HCT116 (cell line): ENCODE measurements at regions not wholly inside any gene's neighbourhood (a gene's known extent, or its start where the extent isn't known, plus 50 kb on each side); places are given as distances from the start of the nearest gene placed in this dataset.

Experiments used
- ATAC-seq: fragments of 200-7000 bp; cut with Tn5 transposase; 2 replicates; pipeline ENCODE4 v1.9.1; 2020; ENCODE audit warnings: mild to moderate bottlenecking, moderate library complexity
- BruUV-seq: library from RNA; stranded (reverse); fragments of 400-500 nt; replicated peaks from 2 replicates; lab custom pipeline; 2021; lab: Mats Ljungman, UMichigan
- CTCF ChIA-PET: fragments of 300-600 bp; sonication (Branson Sonifier 250); formaldehyde crosslinking; loops from one replicate; lab custom pipeline; 2021; ENCODE audit warnings: antibody characterized with exemption; lab: Charles Lee
- POLR2A ChIA-PET: fragments of 300-600, 350-600 bp; sonication (Branson Sonifier 250); formaldehyde crosslinking; loops from one replicate; lab custom pipeline; 2021; ENCODE audit warnings: antibody characterized with exemption; lab: Charles Lee
- RAD21 ChIA-PET, 2 experiments: fragments of 300-600 bp; sonication (Branson Sonifier 250); formaldehyde crosslinking; loops; one replicate each; lab custom pipeline; 2023; ENCODE audit warnings: low total read pairs in 2 of 2; ENCODE audit not compliant: uncharacterized antibody in 2 of 2, unreplicated experiment in 2 of 2, low non-redundant PET in 1 of 2; lab: Charles Lee
- DNase-seq: peaks from one replicate; pipeline ENCODE4 v3.0.0-alpha.2; 2010; ENCODE audit warnings: low read depth, low spot score
- H2AFZ ChIP-seq: fragments of 200-600 bp; shearing (Covaris generic), sonication (generic); 2 replicates; pipeline ENCODE4 v1.6.1; 2017; ENCODE audit warnings: low read depth, mixed run types, mixed read lengths, antibody characterized with exemption, low read length; ENCODE audit not compliant: poor library complexity, severe bottlenecking
- H3K27ac ChIP-seq: 2 replicates; pipeline ENCODE4 v1.5.1; 2012; ENCODE audit warnings: low read depth, low read length
- H3K27me3 ChIP-seq: fragments of 200-600 bp; sonication (generic); 2 replicates; pipeline ENCODE4 v1.6.1; 2016; ENCODE audit warnings: mixed run types, low read length, mixed read lengths; ENCODE audit not compliant: insufficient read depth
- H3K36me3 ChIP-seq, 2 experiments: fragments of 200-500 bp in 1 of 2; fragments of 200-600 bp in 1 of 2; sonication (Bioruptor generic) in 1 of 2; sonication (generic) in 1 of 2; 2 replicates each; pipeline versions ENCODE4 v1.5.1 to v1.6.1; 2014 to 2016; ENCODE audit warnings: low read length in 2 of 2, inconsistent platforms in 1 of 2, mixed read lengths in 1 of 2, mixed run types in 1 of 2; ENCODE audit not compliant: insufficient read depth in 2 of 2, control insufficient read depth in 1 of 2
- H3K4me1 ChIP-seq, 2 experiments: fragments of 200-600 bp in 1 of 2; sonication (generic) in 1 of 2; 2 replicates each; pipeline versions ENCODE4 v1.5.1 to v1.6.1; 2012 to 2017; ENCODE audit warnings: low read length in 2 of 2, inconsistent platforms in 1 of 2, mild to moderate bottlenecking in 1 of 2, mixed read lengths in 1 of 2, mixed run types in 1 of 2, moderate library complexity in 1 of 2; ENCODE audit not compliant: insufficient read depth in 2 of 2, control insufficient read depth in 1 of 2
- H3K4me2 ChIP-seq: fragments of 200-600 bp; sonication (generic); 2 replicates; pipeline ENCODE4 v1.6.1; 2017; ENCODE audit warnings: mixed run types, low read length, mixed read lengths
- H3K4me3 ChIP-seq, 2 experiments: fragments of 200-600 bp in 1 of 2; sonication (generic) in 1 of 2; replicated peaks in 1 of 2; 2 replicates each; pipeline ENCODE4 v1.5.1; 2011 to 2016; ENCODE audit warnings: low read length in 2 of 2, control low read depth in 1 of 2, low read depth in 1 of 2, mild to moderate bottlenecking in 1 of 2, mixed read lengths in 1 of 2, mixed run types in 1 of 2
- H3K79me2 ChIP-seq: fragments of 200-600 bp; sonication (generic); 2 replicates; pipeline ENCODE4 v1.6.1; 2017; ENCODE audit warnings: mild to moderate bottlenecking, mixed run types, low read length, moderate library complexity, mixed read lengths; ENCODE audit not compliant: insufficient read depth
- H3K9ac ChIP-seq: fragments of 200-600 bp; sonication (generic); 2 replicates; pipeline ENCODE4 v1.6.1; 2016; ENCODE audit warnings: low read length, mixed read lengths
- H3K9me2 ChIP-seq: fragments of 200-600 bp; sonication (generic), shearing (Covaris generic); 2 replicates; pipeline ENCODE4 v1.6.1; 2017; ENCODE audit warnings: mixed run types, mild to moderate bottlenecking, moderate library complexity; ENCODE audit not compliant: insufficient read depth
- H3K9me3 ChIP-seq, 2 experiments: fragments of 200-500 bp in 1 of 2; fragments of 200-600 bp in 1 of 2; sonication (Bioruptor generic) in 1 of 2; sonication (generic) in 1 of 2; 2 replicates each; pipeline ENCODE4 v1.6.1; 2014 to 2017; ENCODE audit warnings: low read length in 2 of 2, mixed read lengths in 2 of 2, inconsistent platforms in 1 of 2, low read depth in 1 of 2, mild to moderate bottlenecking in 1 of 2, mixed run types in 1 of 2, moderate library complexity in 1 of 2; ENCODE audit not compliant: control insufficient read depth in 1 of 2, insufficient read depth in 1 of 2
- H4K20me1 ChIP-seq: fragments of 200-600 bp; sonication (generic), shearing (Covaris generic); 2 replicates; pipeline ENCODE4 v1.6.1; 2017; ENCODE audit warnings: mixed run types, mild to moderate bottlenecking, moderate library complexity; ENCODE audit not compliant: insufficient read depth
- ATF3 ChIP-seq: IDR thresholded peaks from 2 replicates; pipeline ENCODE4 v1.6.1; 2012
- CBX3 ChIP-seq: IDR thresholded peaks from 2 replicates; pipeline ENCODE4 v1.6.1; 2012; ENCODE audit warnings: low read depth
- CEBPB ChIP-seq: IDR thresholded peaks from 2 replicates; pipeline ENCODE4 v1.6.1; 2012; ENCODE audit warnings: low read depth
- CTCF ChIP-seq, 3 experiments: fragments of 200-600 bp in 1 of 3; sonication (generic) in 1 of 3; IDR thresholded peaks in 2 of 3; conservative IDR thresholded peaks in 1 of 3; 2 replicates each; pipeline ENCODE4 v1.5.1; 2012 to 2017; ENCODE audit warnings: low read depth in 2 of 3, low read length in 2 of 3, antibody characterized with exemption in 1 of 3, borderline replicate concordance in 1 of 3, control low read depth in 1 of 3, mild to moderate bottlenecking in 1 of 3, mixed read lengths in 1 of 3, mixed run types in 1 of 3, moderate library complexity in 1 of 3; ENCODE audit not compliant: insufficient read depth in 1 of 3
- EGR1 ChIP-seq: IDR thresholded peaks from 2 replicates; pipeline ENCODE4 v1.6.1; 2012; ENCODE audit warnings: low read depth
- EZH2 ChIP-seq: fragments of 200-600 bp; sonication (generic); IDR thresholded peaks from 2 replicates; pipeline ENCODE4 v1.6.1; 2017; ENCODE audit warnings: antibody characterized with exemption, mixed run types
- EZH2phosphoT487 ChIP-seq: fragments of 200-600 bp; IDR thresholded peaks from 2 replicates; pipeline ENCODE4 v1.6.1; 2018; ENCODE audit warnings: antibody characterized with exemption, borderline replicate concordance
- FOSL1 ChIP-seq: IDR thresholded peaks from 2 replicates; pipeline ENCODE4 v1.6.1; 2012; ENCODE audit warnings: low read depth
- JUND ChIP-seq: IDR thresholded peaks from 2 replicates; pipeline ENCODE4 v1.6.1; 2012
- MAX ChIP-seq: IDR thresholded peaks from 2 replicates; pipeline ENCODE4 v1.6.1; 2012
- POLR2A ChIP-seq: IDR thresholded peaks from 2 replicates; pipeline ENCODE4 v1.7.0; 2011; ENCODE audit warnings: borderline replicate concordance; ENCODE audit not compliant: insufficient read depth, insufficient read length; ENCODE audit errors: extremely low read depth
- POLR2AphosphoS5 ChIP-seq: IDR thresholded peaks from 2 replicates; pipeline ENCODE4 v1.6.1; 2011; ENCODE audit warnings: mild to moderate bottlenecking, low read depth, low read length, moderate library complexity
- SIN3A ChIP-seq: IDR thresholded peaks from 2 replicates; pipeline ENCODE4 v1.6.1; 2012; ENCODE audit warnings: low read depth
- SP1 ChIP-seq: IDR thresholded peaks from 2 replicates; pipeline ENCODE4 v1.6.1; 2012; ENCODE audit warnings: low read depth
- SRF ChIP-seq: IDR thresholded peaks from 2 replicates; pipeline ENCODE4 v1.6.1; 2012; ENCODE audit warnings: low read depth
- TCF7L2 ChIP-seq: IDR thresholded peaks from 2 replicates; pipeline ENCODE4 v1.7.0; 2011; ENCODE audit warnings: borderline replicate concordance, inconsistent platforms; ENCODE audit not compliant: insufficient read depth, insufficient read length; ENCODE audit errors: extremely low read depth
- YY1 ChIP-seq: IDR thresholded peaks from 2 replicates; pipeline ENCODE4 v1.6.1; 2011; ENCODE audit warnings: low read length, low read depth, moderate library complexity, mild to moderate bottlenecking; ENCODE audit not compliant: insufficient replicate concordance; ENCODE audit errors: extremely low read depth
- ZFX ChIP-seq: fragments of 450-650 bp; IDR thresholded peaks from 2 replicates; pipeline ENCODE4 v1.6.1; 2017
- ZNF274 ChIP-seq: fragments of 200-500 bp; sonication (Bioruptor generic); IDR thresholded peaks from 2 replicates; pipeline ENCODE4 v1.6.1; 2014; ENCODE audit warnings: mild to moderate bottlenecking, low read depth, low read length, inconsistent platforms
- intact Hi-C: fragments of 100-400 bp; cut with micrococcal nuclease; formaldehyde crosslinking; loops from 2 replicates; pipeline ENCODE4 v1.10.0; 2022

GRCh38 chr1:55529017-55529416 lies 313.9 kb upstream of the USP24 start:
- Histone ChIP-seq H3K27me3 (no peaks in the 10 kb centered on the region), H2AFZ (no peak overlapping the region), H3K4me2 (no peak overlapping the region), H3K9me2 (no peaks in the 10 kb centered on the region), H3K9me3 (no peaks in the 10 kb centered on the region), H3K36me3 (no peaks in the 10 kb centered on the region), H3K79me2 (no peaks in the 10 kb centered on the region), H3K4me3 (no peak overlapping the region), H3K4me1 (no peaks in the 10 kb centered on the region), H4K20me1 (no peaks in the 10 kb centered on the region), H3K27ac (no peak overlapping the region), H3K9ac (no peak overlapping the region)
- no TSS peak for BruUV-seq
- RAD21 ChIA-PET: no interaction called here
- no peak for ATAC-seq
- TF ChIP-seq YY1 (no peak), EGR1 (no peak), SRF (no peak), EZH2phosphoT487 (no peak), ZNF274 (no peak), POLR2A (no peak)
- POLR2A ChIA-PET: no interaction called here
- intact Hi-C loops: no loop called here
- no peak for DNase-seq
- CTCF ChIA-PET: no interaction called here

GRCh38 chr1:55527831-55528230 lies 312.7 kb upstream of the USP24 start:
- Histone ChIP-seq H3K27me3 (no peaks in the 10 kb centered on the region), H3K36me3 (no peaks in the 10 kb centered on the region), H3K27ac (no peak overlapping the region), H3K4me1 (no peaks in the 10 kb centered on the region), H3K79me2 (no peaks in the 10 kb centered on the region), H4K20me1 (no peaks in the 10 kb centered on the region), H3K4me2 (no peak overlapping the region), H3K9me2 (no peaks in the 10 kb centered on the region), H3K9me3 (no peaks in the 10 kb centered on the region), H3K9ac (no peak overlapping the region), H2AFZ (no peak overlapping the region), H3K4me3 (no peak overlapping the region)
- TF ChIP-seq FOSL1: no peak
- TF ChIP-seq ZNF274: no peak
- TF ChIP-seq YY1: no peak
- TF ChIP-seq JUND: no peak
- TF ChIP-seq CBX3: no peak
- TF ChIP-seq ATF3: no peak
- no peak for TF ChIP-seq CEBPB
- no peak for TF ChIP-seq CTCF (IDR thresholded peaks at IDR 0.05 in 2 of 3, conservative IDR thresholded peaks at IDR 0.05 in 1 of 3; ENCODE audit: borderline replicate concordance in 1 of 3, insufficient read depth in 1 of 3, low read depth in 2 of 3, low read length in 2 of 3)
- TF ChIP-seq EZH2: no peak
- TF ChIP-seq ZFX: no peak
- no peak for TF ChIP-seq MAX
- TF ChIP-seq SP1: no peak
- TF ChIP-seq TCF7L2: no peak
- TF ChIP-seq SIN3A: no peak
- no peak for TF ChIP-seq POLR2AphosphoS5
- intact Hi-C loops: no loop called here
- ChIA-PET RAD21 (no interaction called here), POLR2A (interaction anchor here (0.6 kb wide), 1 partner anchor 1051 kb away, joined by 3 read pairs; the partner anchor contains the start of gene PLPP3), CTCF (no interaction called here)
- ATAC-seq: no peak
- DNase-seq: no peak
- BruUV-seq: no TSS peak
